K562 (cell line): ENCODE measurements at regions not wholly inside any gene's neighbourhood (a gene's known extent, or its start where the extent isn't known, plus 50 kb on each side); places are given as distances from the start of the nearest gene placed in this dataset.

Experiments
- ATAC-seq: fragments of 200-7000 bp; cut with Tn5 transposase; 3 replicates; pipeline ENCODE4 v1.9.1; 2020; ENCODE audit warnings: moderate library complexity
- BruUV-seq: library from RNA; stranded (reverse); fragments of 400-500 nt; replicated peaks from 2 replicates; lab custom pipeline; 2021; lab: Mats Ljungman, UMichigan
- CTCF ChIA-PET: fragments of 300-600 bp; formaldehyde crosslinking; extraction: SDS; loops from one replicate; lab custom pipeline; 2021; ENCODE audit warnings: low intra/inter-chr PET ratio; lab: Yijun Ruan, JAX
- POLR2A ChIA-PET: fragments of 300-600, 350-650 bp; sonication (Branson Sonifier 250); formaldehyde crosslinking; extraction: SDS; loops from one replicate; lab custom pipeline; 2021; ENCODE audit warnings: antibody characterized with exemption, inconsistent platforms; lab: Yijun Ruan, JAX
- DNase-seq, 4 experiments: peaks; one replicate each; pipeline versions ENCODE4 v3.0.0 to v3.0.0-alpha.2; 2011 to 2018; ENCODE audit warnings: low spot score in 3 of 4, mixed read lengths in 3 of 4; ENCODE audit errors: extremely low read depth in 1 of 4
- FAIRE-seq: peaks from 2 replicates; lab custom pipeline; 2011; peaks lifted over from hg19 to GRCh38; lab: Jason Lieb, UNC
- H2AFZ ChIP-seq: 2 replicates; pipeline ENCODE4 v1.6.0; 2011; ENCODE audit warnings: low read depth, low read length, control low read depth, inconsistent platforms
- H3K27ac ChIP-seq: fragments of 200-600 bp; 3 replicates; pipeline ENCODE4 v1.8.0; 2011; ENCODE audit warnings: low read depth, mild to moderate bottlenecking, control low read depth, inconsistent platforms, low read length, moderate library complexity, mixed read lengths; ENCODE audit errors: extremely low read depth
- H3K27me3 ChIP-seq, 2 experiments: fragments of 300-600 bp in 1 of 2; 2 replicates in 1 of 2; 3 replicates in 1 of 2; pipeline versions ENCODE4 v1.6.0 to v1.8.0; 2011; ENCODE audit warnings: inconsistent platforms in 2 of 2, low read length in 2 of 2, mild to moderate bottlenecking in 1 of 2, mixed read lengths in 1 of 2, moderate library complexity in 1 of 2; ENCODE audit not compliant: control insufficient read depth in 2 of 2, insufficient read depth in 2 of 2
- H3K36me3 ChIP-seq: fragments of 300-600 bp; 3 replicates; pipeline ENCODE4 v1.8.0; 2011; ENCODE audit warnings: mild to moderate bottlenecking, low read length, inconsistent platforms; ENCODE audit not compliant: control insufficient read depth, insufficient read depth
- H3K4me1 ChIP-seq, 2 experiments: fragments of 200-600 bp in 1 of 2; replicated peaks in 1 of 2; 2 replicates in 1 of 2; 3 replicates in 1 of 2; pipeline versions ENCODE4 v1.5.1 to v1.8.0; 2011; ENCODE audit warnings: inconsistent platforms in 2 of 2, low read length in 2 of 2, mild to moderate bottlenecking in 1 of 2, mixed read lengths in 1 of 2, moderate library complexity in 1 of 2; ENCODE audit not compliant: control insufficient read depth in 2 of 2, insufficient read depth in 2 of 2
- H3K4me2 ChIP-seq: 2 replicates; pipeline ENCODE4 v1.6.1; 2011; ENCODE audit warnings: low read length, control low read depth, inconsistent platforms, mixed read lengths; ENCODE audit not compliant: insufficient read depth
- H3K4me3 ChIP-seq: fragments of 200-600 bp; sonication (generic), shearing (Covaris generic); 2 replicates; pipeline ENCODE4 v1.5.1; 2016; ENCODE audit warnings: control low read depth, inconsistent platforms
- H3K79me2 ChIP-seq: fragments of 200-600 bp; 3 replicates; pipeline ENCODE4 v1.8.0; 2011; ENCODE audit warnings: low read length, inconsistent platforms; ENCODE audit not compliant: control insufficient read depth, insufficient read depth
- H3K9ac ChIP-seq, 2 experiments: 2 replicates each; pipeline versions ENCODE4 v1.6.0 to v1.6.1; 2011; ENCODE audit warnings: low read depth in 2 of 2, low read length in 2 of 2, control low read depth in 1 of 2, inconsistent platforms in 1 of 2, mild to moderate bottlenecking in 1 of 2, mixed read lengths in 1 of 2; ENCODE audit not compliant: insufficient read depth in 1 of 2
- H3K9me1 ChIP-seq: one replicate; pipeline ENCODE4 v1.6.0; 2011; ENCODE audit warnings: inconsistent platforms, mild to moderate bottlenecking, low read length, moderate library complexity; ENCODE audit not compliant: control insufficient read depth, insufficient read depth
- H3K9me3 ChIP-seq: replicated peaks from 2 replicates; pipeline ENCODE4 v1.5.1; 2011; ENCODE audit warnings: low read depth, low read length, inconsistent platforms; ENCODE audit not compliant: control insufficient read depth, insufficient read depth
- H4K20me1 ChIP-seq: replicated peaks from 2 replicates; pipeline ENCODE4 v1.6.1; 2011; ENCODE audit warnings: low read length, inconsistent platforms, mixed read lengths; ENCODE audit not compliant: control insufficient read depth, insufficient read depth
- ATF7 ChIP-seq: fragments of 450-650 bp; IDR thresholded peaks from 2 replicates; pipeline ENCODE4 v1.7.1; 2014; ENCODE audit warnings: mild to moderate bottlenecking, moderate library complexity
- CCAR2 ChIP-seq: fragments of 200-400 bp; formaldehyde crosslinking; IDR thresholded peaks from 2 replicates; pipeline ENCODE4 v1.6.1; 2017; ENCODE audit warnings: mild to moderate bottlenecking, low read depth, low read length
- CHD1 ChIP-seq: fragments of 200-600 bp; sonication (generic); IDR thresholded peaks from one replicate; pipeline ENCODE4 v1.6.1; 2012; ENCODE audit warnings: mild to moderate bottlenecking, moderate library complexity, low read length, inconsistent platforms
- HNRNPK ChIP-seq: fragments of 200-400 bp; formaldehyde crosslinking; IDR thresholded peaks from one replicate; pipeline ENCODE4 v1.6.1; 2018; ENCODE audit warnings: mild to moderate bottlenecking, low read depth, low read length; ENCODE audit not compliant: poor library complexity, severe bottlenecking
- HOMEZ ChIP-seq: fragments of 250-450 bp; sonication (Bioruptor Pico); IDR thresholded peaks from 2 replicates; pipeline ENCODE4 v1.4.0; 2020; ENCODE audit warnings: mild to moderate bottlenecking, moderate library complexity
- JUND ChIP-seq, 2 experiments: IDR thresholded peaks; 2 replicates in 1 of 2; 3 replicates in 1 of 2; pipeline ENCODE4 v1.6.1; 2011; ENCODE audit warnings: borderline replicate concordance in 2 of 2, low read depth in 2 of 2, low read length in 2 of 2, improper control_type of control experiment in 1 of 2, missing biosample characterization in 1 of 2, missing genetic modification characterization in 1 of 2, missing genetic modification reagents in 1 of 2
- KAT7 ChIP-seq: sonication (generic); formaldehyde crosslinking; IDR thresholded peaks from 2 replicates; pipeline ENCODE4 v1.8.0; 2022; ENCODE audit warnings: missing genetic modification reagents, mild to moderate bottlenecking, borderline replicate concordance
- KDM4B ChIP-seq, 2 experiments: fragments of 450-650 bp in 1 of 2; sonication (generic) in 1 of 2; IDR thresholded peaks; 2 replicates each; pipeline ENCODE4 v1.6.1; 2016 to 2017; ENCODE audit warnings: borderline replicate concordance in 2 of 2, antibody characterized with exemption in 1 of 2, low read depth in 1 of 2, mild to moderate bottlenecking in 1 of 2
- L3MBTL2 ChIP-seq: fragments of 450-650 bp; IDR thresholded peaks from 2 replicates; pipeline ENCODE4 v1.6.1; 2016; ENCODE audit warnings: mild to moderate bottlenecking, moderate library complexity
- MECOM ChIP-seq: fragments of 250-450 bp; sonication (Bioruptor Pico); IDR thresholded peaks from 2 replicates; pipeline ENCODE4 v1.8.0; 2022; ENCODE audit warnings: inconsistent platforms
- MYNN ChIP-seq, 2 experiments: sonication (generic); formaldehyde crosslinking in 1 of 2; IDR thresholded peaks; 2 replicates each; pipeline versions ENCODE4 v1.5.0 to v1.6.1; 2016 to 2020; ENCODE audit warnings: antibody characterized with exemption in 1 of 2, missing genetic modification reagents in 1 of 2
- ZC3H8 ChIP-seq: fragments of 450-650 bp; IDR thresholded peaks from 2 replicates; pipeline ENCODE4 v1.6.1; 2017
- ZFPM2 ChIP-seq: fragments of 250-450 bp; sonication (Bioruptor Pico); IDR thresholded peaks from 2 replicates; pipeline ENCODE4 v1.5.1; 2022; ENCODE audit warnings: mild to moderate bottlenecking
- ZNF785 ChIP-seq: fragments of 250-450 bp; sonication (Bioruptor Pico); IDR thresholded peaks from 2 replicates; pipeline ENCODE4 v1.4.0; 2020; ENCODE audit warnings: mild to moderate bottlenecking
- WGBS: fragments of 100-300 bp; shearing (Covaris generic); methylation state at CpG from one replicate; pipeline ENCODE4 v1.1.6; 2016; ENCODE audit warnings: low coverage, mixed read lengths; ENCODE audit not compliant: insufficient coverage; ENCODE audit errors: missing lambda C conversion rate; 5-methylcytosine and 5-hydroxymethylcytosine counted together
- in situ Hi-C: fragments of 300-500 bp; cut with MboI; formaldehyde crosslinking; loops from 4 replicates; pipeline ENCODE4 v1.15.0; 2018; ENCODE audit warnings: inconsistent platforms, mixed read lengths
- intact Hi-C: fragments of 100-400 bp; cut with micrococcal nuclease; formaldehyde crosslinking; loops from 2 replicates; pipeline ENCODE4 v1.14.2; 2022
- TF ChIP-seq, protein P1 (sequence below): sonication (generic); formaldehyde crosslinking; IDR thresholded peaks from 2 replicates; pipeline ENCODE4 v1.8.0; 2022; ENCODE audit warnings: mild to moderate bottlenecking, missing genetic modification reagents
- TF ChIP-seq, protein P2 (sequence below): sonication (generic); formaldehyde crosslinking; IDR thresholded peaks from 2 replicates; pipeline ENCODE4 v1.8.0; 2023; ENCODE audit warnings: missing genetic modification reagents, mild to moderate bottlenecking, borderline replicate concordance

DNA sequence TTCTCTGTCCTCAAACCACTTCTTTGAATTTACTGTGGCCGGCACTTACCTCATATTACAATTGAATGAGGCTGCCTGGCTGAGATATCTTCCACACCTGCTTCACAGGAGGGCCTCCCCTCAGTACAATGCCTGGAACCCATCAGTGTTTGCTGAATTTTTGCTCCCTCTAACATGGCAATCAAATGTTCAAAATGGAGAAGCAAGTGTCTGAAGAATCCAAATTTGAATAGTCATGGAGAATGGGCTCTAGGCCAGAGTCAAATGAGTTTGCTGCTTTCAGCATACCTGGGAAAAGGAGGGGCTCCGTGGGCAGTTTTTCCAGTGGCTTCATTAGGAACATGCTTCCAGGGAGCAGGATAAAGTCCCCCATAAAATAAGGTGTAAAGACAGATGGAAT is 564.8 kb downstream of the UTRN start:
- Histone ChIP-seq H3K9ac (no peak overlapping the region), H2AFZ (peak overlapping the region; percentile 55; the same call in 1 of the 2 replicates), H3K27me3 (no peaks in the 10 kb centered on the region), H3K79me2 (no peaks in the 10 kb centered on the region), H3K4me1 (no peaks in the 10 kb centered on the region; a peak in 1 of 5 replicates), H3K36me3 (no peaks in the 10 kb centered on the region), H3K4me3 (no peak overlapping the region), H3K9me1 (no peaks in the 10 kb centered on the region), H3K27ac (no peak overlapping the region), H3K9me3 (no peaks in the 10 kb centered on the region), H4K20me1 (no peaks in the 10 kb centered on the region), H3K4me2 (no peak overlapping the region)
- ChIA-PET POLR2A (no interaction called here), CTCF (no interaction called here)
- in situ Hi-C loops = no loop called here
- 20% methylated on average over 2 of the region's 2 CpGs for WGBS
- no TSS peak for BruUV-seq
- DNase-seq (peak in 1 of 4 experiments; percentile 21), ATAC-seq (peak; percentile 37; the same call in 1 of the 3 replicates), FAIRE-seq (no peak)
- intact Hi-C loops = no loop called here
- no peak for TF ChIP-seq KDM4B (IDR thresholded peaks at IDR 0.05; ENCODE audit: borderline replicate concordance in 2 of 2, low read depth in 1 of 2)
- TF ChIP-seq, protein P1, sequence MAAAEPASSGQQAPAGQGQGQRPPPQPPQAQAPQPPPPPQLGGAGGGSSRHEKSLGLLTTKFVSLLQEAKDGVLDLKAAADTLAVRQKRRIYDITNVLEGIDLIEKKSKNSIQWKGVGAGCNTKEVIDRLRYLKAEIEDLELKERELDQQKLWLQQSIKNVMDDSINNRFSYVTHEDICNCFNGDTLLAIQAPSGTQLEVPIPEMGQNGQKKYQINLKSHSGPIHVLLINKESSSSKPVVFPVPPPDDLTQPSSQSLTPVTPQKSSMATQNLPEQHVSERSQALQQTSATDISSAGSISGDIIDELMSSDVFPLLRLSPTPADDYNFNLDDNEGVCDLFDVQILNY (CRISPR knock-in tag) = no peak
- TF ChIP-seq CCAR2 = no peak
- no peak for TF ChIP-seq ZNF785 (CRISPR knock-in tag)
- no peak for TF ChIP-seq MYNN (IDR thresholded peaks at IDR 0.05)
- TF ChIP-seq MYNN (CRISPR knock-in tag; IDR thresholded peaks at IDR 0.05) = no peak
- no peak for TF ChIP-seq ZC3H8
- no peak for TF ChIP-seq CHD1
- TF ChIP-seq MECOM (CRISPR knock-in tag) = peak; percentile 81
- TF ChIP-seq HNRNPK = no peak
- no peak for TF ChIP-seq ATF7
- TF ChIP-seq, protein P2, sequence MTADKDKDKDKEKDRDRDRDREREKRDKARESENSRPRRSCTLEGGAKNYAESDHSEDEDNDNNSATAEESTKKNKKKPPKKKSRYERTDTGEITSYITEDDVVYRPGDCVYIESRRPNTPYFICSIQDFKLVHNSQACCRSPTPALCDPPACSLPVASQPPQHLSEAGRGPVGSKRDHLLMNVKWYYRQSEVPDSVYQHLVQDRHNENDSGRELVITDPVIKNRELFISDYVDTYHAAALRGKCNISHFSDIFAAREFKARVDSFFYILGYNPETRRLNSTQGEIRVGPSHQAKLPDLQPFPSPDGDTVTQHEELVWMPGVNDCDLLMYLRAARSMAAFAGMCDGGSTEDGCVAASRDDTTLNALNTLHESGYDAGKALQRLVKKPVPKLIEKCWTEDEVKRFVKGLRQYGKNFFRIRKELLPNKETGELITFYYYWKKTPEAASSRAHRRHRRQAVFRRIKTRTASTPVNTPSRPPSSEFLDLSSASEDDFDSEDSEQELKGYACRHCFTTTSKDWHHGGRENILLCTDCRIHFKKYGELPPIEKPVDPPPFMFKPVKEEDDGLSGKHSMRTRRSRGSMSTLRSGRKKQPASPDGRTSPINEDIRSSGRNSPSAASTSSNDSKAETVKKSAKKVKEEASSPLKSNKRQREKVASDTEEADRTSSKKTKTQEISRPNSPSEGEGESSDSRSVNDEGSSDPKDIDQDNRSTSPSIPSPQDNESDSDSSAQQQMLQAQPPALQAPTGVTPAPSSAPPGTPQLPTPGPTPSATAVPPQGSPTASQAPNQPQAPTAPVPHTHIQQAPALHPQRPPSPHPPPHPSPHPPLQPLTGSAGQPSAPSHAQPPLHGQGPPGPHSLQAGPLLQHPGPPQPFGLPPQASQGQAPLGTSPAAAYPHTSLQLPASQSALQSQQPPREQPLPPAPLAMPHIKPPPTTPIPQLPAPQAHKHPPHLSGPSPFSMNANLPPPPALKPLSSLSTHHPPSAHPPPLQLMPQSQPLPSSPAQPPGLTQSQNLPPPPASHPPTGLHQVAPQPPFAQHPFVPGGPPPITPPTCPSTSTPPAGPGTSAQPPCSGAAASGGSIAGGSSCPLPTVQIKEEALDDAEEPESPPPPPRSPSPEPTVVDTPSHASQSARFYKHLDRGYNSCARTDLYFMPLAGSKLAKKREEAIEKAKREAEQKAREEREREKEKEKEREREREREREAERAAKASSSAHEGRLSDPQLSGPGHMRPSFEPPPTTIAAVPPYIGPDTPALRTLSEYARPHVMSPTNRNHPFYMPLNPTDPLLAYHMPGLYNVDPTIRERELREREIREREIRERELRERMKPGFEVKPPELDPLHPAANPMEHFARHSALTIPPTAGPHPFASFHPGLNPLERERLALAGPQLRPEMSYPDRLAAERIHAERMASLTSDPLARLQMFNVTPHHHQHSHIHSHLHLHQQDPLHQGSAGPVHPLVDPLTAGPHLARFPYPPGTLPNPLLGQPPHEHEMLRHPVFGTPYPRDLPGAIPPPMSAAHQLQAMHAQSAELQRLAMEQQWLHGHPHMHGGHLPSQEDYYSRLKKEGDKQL (CRISPR knock-in tag) = no peak
- no peak for TF ChIP-seq KAT7 (CRISPR knock-in tag)
- no peak for TF ChIP-seq L3MBTL2
- TF ChIP-seq JUND (IDR thresholded peaks at IDR 0.05; ENCODE audit: borderline replicate concordance, low read depth, low read length) = no peak
- TF ChIP-seq JUND (tag; IDR thresholded peaks at IDR 0.05; ENCODE audit: borderline replicate concordance, low read depth, low read length) = peak; percentile 81; the same call in 2 of the 3 replicates
- TF ChIP-seq ZFPM2 = no peak
- 0 out of 2 replicates have a peak, but pooled peaks have one; percentile 46 for TF ChIP-seq HOMEZ
